NOMO-1 treated with dmso at 0.1 percent for 144 hours (cell line): ENCODE measurements at regions not wholly inside any gene's neighbourhood (a gene's known extent, or its start where the extent isn't known, plus 50 kb on each side); places are given as distances from the start of the nearest gene placed in this dataset.

ENCODE experiments used
- DNase-seq: peaks from one replicate; lab custom pipeline; 2025; ENCODE audit not compliant: unreplicated experiment; lab: John Stamatoyannopoulos, UW

DNA sequence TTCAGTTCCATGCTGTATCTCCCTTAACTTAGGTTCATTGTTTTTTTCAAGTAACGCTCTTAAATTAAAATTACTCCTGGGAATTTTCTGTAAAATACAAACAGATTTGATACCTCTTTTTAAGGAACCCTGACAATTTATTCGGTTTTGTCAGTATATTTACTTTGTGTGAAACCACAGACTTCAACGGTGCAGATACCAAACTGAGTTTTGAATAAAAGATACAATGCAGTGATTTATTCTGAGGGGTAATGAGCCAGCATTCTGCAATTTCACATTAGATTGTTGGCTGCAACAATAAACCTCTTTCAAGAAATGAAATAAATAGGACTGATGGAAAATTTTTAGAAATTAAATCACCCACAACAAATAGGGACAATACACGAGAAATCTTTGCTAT, 308.6 kb upstream of the EDIL3 start:
- DNase-seq, result no peak

DNA sequence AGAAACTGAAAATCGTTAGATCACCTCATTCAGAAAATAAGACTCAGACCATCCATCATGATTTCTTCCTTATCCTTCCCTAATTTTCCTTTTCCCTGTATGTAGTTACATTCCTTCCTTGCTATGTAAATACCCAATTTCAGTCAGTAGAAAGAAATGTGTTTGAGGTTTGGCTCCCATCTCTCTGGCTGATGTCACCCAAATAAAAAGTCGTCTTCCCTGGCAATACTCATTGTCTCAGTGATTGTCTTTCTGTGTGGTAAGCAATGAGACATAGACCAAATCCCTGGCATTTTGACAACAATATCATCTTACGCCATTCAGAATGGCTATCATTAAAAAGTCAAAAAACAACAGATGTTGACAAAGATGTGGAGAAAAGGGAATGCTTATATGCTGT, 303.9 kb upstream of the EDIL3 start:
- no peak for DNase-seq

DNA sequence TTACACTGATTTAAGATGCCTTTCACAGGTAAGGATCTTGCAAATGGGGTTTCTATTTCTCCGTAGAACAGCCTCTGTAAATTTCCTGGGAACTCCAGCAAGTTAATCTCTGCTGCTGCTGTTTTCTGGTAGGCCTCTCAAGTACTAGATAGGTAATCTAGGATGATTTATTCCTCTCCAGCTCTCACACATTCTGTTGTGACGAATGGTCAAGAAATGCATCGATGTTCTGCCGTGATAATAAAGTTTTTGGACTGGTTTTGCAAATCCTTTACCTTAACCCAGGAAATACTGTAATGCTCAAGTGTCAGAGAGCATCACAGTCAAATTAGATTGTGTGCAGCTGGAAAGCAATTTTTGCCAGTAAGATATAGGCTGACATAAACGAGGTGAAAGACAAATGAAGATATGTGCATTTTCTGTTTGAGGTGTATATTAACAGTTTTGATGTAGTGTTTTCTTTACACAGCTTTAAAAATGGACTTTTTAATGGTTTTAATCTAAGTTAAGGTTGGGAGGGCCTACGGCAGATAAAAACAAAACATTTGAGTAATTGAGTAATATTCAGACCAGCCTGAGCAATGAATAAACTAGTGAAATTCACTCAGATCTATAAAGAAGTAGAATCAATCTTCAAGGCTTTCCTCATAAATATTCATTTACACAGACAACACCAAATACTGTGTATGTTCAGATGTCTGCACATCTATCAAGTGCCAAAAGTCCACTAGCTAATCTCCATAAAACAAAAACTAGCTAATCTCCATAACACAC, 300.6 kb upstream of the EDIL3 start:
- no peak for DNase-seq

DNA sequence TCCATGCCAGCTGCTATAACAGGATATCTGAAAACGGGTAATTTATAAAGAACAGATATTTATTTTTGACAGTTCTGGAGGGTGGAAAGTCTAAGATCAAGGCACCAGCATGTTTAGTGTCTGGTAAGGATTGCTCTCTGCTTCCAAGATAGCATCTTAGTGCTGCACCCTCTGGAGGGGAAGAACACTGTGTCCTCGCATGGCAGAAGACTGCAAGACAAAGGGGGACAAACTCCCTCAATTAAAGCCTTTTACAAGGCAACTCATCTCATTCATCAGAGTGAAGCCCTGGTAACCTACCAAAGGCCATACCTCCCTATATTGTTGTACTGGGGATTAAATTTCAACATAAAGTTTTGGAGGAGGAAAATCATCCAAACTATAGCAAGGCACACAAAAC, 298.9 kb upstream of the EDIL3 start:
- no peak for DNase-seq

DNA sequence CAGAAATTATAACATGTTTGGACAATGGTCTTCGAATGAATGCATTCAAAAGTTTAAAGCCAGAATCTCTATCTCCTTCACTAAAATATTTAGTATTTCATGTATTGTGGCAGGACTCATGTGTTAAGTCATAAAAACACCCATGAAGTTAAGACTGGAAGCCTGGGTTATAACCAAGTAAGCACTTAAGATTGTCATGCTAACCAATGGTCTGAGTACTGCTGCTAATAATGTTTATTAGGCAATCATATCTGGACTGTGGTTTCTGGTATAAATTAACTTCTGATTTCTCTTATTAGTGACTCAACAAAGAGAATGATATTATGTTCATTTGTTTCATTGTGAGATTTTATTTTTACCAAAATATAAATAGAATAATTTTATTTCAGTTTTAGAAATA, 297.9 kb upstream of the EDIL3 start:
- DNase-seq, result no peak

DNA sequence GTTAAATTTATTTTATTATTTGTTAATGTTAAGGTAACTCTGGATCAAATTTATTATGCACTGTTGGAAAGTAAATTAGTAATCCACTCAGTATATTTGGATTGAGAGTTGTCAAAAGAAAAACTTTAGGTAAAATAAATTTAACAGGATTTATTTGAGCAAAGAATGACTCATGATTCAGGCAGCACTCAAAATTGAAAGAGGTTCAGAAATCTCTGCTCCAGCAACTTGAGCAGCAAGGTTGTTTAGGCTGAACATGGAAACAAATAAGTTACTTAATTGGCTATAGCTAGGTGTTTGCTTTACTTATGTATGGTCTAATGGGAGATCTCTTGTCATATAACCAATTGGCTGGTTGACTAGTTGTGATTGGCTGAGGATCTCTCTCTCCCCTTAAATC, 296.2 kb upstream of the EDIL3 start:
- no peak for DNase-seq

DNA sequence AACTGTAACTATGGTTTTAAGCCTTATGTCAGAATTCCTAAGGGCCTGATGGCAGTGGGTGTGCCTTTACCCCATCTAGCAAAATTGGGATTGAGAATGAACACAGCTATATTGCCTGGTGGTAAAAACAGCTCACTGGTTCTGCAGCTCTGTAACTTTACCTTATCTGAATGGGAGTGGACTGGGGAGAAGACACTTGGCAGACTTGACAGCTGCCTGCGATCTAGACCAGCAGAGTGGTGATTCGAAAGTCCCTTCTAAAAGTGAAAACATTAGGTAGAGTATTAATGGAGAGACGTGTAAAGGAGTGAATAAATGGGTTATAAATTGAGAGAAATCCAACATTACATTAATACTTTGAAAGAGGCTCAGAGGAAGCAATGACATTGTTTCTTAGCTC, 289.1 kb upstream of the EDIL3 start:
- DNase-seq, result no peak

DNA sequence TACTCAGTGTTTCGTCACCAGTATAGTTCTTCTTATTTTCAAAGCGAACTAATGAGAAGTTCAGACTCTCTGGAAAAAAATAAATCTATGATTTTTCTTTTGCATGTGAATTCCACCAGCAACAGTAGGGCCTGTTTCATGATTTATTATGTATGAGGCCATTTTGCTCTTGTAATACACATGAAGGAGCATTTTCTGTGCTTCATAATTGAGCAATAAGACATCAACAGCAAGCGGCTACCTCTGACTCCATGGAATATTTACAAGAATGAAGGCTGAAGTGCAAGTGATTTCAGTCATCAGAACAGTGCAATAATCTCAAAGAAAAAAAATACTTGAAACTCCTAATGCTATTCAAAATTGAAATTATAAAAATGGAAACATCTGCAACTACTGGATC, 282.9 kb upstream of the EDIL3 start:
- DNase-seq, result no peak

DNA sequence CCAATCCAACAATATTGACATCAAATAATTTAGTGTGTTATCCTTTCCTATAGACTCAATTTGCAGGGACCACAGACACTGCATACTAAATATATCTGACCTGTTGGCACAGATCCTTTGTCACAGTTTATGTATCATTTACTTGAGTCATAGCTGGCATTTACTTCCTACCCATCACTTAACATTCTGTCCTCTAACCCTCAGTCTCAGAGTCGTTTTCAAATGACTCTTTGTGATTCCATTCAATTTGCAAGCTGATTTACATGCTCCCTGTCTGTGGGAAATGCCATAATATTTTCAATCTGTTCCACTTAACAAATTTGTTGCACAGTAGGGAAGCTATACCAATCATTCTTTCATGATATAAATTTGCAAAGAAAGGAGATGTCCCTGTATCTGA, 265.7 kb upstream of the EDIL3 start:
- DNase-seq, result no peak

DNA sequence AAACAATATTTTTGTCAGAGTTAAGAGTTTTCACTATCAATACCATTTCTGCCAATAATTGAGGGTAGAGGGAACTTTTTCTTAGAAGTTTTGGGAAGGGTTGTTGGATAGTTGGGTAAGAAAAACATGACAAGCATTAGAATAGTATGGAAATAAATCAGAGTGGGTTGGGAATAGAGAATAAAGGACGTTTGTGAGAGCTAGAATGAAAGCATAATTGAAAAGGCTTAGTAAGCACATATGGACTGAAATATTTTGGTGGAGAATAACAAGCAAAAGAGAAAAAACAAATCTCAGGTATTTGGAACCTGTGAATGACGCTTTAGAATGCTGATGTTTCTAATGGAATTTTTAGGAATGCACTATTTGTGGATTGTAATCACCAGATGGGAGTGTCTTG, 262.9 kb upstream of the EDIL3 start:
- no peak for DNase-seq

DNA sequence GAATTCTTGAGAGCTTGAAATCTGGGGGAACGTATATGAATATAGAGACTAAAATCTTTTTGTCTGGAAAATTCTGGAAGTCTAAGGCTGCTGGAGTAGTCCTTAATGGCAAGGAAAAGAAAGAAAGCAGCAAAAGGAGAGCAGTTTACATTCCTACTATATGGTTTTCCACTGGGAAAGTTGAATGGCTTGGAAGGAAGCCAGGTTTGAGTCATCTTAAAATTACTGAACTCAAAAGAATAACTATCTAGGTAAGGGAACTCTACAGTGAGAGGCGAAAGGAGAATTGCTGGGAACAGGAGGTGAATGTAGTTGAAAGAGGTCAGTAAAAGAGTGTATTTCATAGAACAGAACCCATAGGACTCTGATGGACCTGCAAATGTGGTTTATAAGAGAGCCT, 258.1 kb upstream of the EDIL3 start:
- DNase-seq, result no peak

DNA sequence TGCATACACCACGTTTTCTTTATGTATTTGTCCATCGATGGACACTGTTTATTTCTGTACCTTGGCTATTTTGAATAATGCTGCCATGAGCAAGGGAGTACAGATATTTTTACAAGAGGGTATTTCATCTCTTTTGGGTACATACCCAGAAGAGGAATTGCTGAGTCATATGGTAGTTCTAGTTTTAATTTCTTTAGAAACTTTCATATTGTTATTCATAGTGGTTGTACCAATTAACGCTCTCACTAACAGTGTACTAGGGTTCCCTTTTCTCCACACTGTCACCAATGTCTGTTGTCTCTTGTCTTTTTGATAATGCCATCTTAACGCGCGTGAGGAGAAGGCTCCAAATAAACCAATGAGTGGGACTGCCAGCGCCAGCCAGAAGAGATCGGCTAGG, 257.6 kb upstream of the EDIL3 start:
- DNase-seq, result no peak

DNA sequence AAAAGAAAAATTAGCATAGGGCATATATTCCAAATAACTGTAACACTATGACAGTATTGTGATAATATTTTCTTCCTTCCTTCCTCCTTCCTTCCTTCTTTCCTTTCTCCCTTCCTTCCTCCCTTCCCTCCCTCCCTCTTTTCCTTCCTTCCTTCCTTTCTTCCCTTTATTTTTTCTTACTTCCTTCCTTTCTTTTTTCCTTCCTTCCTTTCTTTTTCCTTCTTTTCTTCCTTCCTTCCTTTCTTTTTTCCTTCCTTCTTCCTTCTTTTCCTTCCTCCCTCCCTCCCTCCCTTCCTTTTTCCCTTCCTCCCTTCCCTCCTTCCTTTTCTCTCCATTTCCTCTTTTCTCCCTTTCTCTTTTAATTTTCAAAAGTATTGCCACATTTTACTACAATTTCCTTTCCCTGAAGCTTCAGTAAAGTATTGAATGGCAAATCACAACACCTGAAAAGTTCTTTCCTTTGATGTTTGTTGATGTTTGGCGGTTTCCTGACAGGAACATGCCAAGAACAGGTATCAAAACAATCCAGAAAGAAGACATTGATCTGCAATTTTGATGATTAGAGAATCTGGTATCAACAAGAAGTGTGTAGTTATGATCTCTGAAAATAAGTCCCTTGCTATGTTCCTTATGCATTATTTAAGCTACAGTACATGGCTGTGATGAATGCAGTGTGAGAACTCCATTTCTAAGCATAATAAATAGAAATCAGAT, 253.1 kb upstream of the EDIL3 start:
- DNase-seq, result no peak

DNA sequence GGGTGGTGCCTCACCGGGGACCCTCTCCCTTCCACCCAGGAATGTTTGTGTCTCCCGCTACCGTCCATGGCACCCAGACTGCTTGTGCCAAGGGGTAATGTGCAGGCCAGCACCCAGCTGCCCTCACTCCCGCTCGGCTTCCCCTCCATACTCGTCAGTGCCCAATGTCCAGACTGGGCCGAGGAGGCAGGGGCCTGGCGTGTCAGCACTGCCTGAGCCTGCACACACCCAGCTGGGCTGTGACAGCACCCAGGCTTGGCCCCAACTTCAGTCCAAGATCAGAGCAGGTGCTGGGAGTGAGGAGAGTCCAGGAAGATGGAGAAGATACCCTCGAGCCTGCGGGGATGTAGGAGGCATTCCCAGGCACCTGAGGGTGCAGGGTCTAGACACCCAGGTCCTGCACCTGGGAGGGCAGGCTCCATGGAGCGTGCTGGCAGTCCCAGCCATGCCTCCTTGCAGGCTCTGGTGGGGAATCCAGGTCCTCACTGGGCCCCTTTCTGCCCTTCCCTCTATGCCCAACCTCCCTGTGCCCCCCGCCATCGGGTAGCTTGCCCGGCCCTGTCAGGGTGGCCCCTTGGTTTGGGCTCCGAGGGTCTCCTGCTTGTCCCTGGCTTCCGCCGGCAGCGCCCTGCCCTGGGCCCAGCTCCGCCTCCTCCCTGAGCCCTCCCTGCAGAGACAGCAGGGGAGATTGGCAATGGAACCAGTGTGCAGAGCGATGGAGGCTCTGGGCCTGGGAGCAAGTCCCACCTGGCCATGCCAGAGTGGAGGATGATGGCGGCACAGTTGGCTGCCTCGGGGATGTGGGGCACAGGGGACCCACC, 250.8 kb upstream of the EDIL3 start:
- DNase-seq, result no peak

DNA sequence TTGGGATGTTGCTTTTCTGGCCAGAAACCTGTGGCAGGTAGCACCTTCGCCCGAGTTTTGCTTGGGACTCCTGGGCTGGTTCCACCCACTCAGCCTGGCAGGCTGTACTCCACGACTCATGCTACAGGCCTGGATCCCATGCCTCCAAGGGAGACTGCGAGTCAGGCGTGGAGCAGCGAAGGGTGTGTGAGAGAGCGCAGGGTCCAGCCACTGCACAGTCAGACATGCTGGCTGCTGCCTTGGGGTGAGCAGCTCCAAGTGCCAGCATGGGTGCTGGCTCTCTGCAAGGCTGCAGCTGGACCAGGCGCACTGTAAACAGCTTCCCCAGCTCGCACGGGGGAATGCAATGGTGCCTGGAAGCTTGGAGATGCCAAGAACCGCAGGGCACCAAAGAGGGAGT, 249.6 kb upstream of the EDIL3 start:
- no peak for DNase-seq

DNA sequence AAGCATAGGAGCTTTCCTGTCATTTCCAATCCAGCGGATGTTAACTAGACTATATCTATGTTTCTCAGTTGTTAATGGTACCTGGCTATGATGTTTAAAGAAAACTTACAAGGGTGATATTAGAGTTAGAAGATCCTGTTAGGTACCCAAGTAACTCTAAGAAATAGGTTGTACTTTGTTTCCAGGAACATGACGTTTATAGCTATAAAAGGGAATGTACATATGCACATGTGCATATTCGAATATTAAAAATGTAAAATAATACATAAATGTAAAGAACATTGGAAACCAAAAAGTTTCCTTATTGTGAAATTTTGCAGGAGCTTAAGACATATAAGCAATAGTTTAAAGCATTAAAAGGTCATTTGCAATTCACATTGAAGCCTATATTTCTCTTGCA, 247.7 kb upstream of the EDIL3 start:
- DNase-seq, result no peak

DNA sequence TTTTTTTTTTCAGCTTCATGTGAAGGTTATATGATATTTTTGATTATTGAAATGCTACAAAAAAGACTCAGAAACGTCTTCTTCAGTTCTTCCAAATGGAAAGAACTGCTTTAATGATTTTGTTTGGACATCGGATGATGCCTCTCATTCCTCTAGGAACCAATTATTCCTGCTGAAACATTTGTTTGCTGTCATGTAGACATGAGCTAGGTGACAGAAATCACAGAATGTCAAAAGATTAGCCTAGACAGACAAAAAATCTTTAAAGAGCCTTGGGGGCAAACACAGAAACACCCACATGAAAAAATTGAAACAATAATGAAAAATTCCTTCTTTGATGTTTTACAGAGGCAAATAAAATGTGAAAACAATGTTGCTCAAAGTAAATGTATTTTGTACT, 244.2 kb upstream of the EDIL3 start:
- no peak for DNase-seq

DNA sequence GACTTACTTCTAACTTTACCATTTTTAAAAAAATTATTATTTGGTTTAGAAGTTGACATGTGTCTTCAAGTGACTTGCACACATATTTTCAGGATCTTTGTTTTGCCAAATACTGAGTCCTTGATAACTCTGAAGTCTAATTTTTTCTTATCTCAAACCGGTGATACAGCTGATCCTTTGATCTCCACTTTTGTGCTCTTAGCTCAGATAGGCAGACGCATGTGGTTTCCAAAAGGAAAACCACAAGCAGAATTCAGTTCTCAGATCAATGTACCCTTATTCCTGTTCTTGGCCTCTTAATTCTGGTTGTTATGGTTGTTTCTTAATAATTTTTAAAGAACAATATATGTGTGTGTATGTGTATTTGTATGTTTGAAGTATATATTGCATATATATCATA, 238.3 kb upstream of the EDIL3 start:
- DNase-seq, result no peak

DNA sequence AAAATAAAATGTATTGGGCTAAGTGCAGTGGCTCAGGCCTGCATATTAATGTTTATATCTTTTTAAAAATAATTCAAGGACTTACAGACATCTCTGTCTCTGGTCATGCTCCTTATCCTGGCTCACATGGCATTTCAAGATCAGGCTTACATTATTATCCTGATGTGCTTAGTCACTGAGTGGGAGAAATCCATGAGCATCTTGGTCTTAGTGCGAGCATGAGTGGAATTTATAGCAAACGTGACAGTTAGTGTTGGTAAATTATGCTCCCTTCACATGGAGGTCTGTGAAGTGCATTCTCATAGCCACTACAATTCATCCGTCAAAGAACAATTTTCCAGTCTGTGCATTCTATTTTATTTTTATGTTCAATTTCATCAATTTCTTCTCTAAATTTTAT, 237.8 kb upstream of the EDIL3 start:
- no peak for DNase-seq

DNA sequence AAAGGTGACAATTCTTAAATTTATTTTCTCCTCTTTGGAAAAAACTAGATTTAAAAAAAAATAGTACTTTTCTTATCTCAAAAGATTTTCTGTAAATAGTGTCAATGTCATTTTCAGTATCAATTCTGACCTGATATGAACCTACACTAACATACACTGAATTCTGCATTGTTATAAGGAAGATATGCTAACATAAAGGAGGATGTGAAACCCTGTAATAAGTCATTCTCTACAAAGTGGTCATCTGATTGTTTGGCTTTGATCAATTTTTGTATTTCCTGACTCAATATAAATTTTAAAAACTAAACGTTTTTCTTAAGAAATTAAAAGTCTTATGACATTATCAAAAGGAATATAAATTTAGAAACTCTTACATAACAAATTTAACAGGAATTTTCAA, 233.6 kb upstream of the EDIL3 start:
- DNase-seq, result no peak

DNA sequence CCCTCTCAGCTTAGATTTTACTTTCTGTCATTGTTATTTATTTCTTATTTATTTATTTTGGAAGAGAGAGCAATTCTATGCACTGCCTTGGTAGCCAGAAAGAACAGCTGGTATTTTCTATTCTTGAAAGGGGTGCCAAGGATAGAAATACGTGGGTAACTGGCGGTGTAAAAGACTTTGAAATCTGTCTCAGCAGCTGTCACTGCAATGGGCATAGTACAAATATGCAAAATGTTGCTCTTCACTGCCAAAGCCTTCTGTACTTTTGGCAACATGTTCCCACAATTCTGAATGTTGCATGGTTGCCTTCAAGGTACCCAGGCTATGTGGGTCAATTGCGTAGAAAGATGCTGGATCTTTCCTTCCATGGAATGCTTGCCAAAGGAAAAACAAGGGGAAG, 230.2 kb upstream of the EDIL3 start:
- DNase-seq, result no peak

DNA sequence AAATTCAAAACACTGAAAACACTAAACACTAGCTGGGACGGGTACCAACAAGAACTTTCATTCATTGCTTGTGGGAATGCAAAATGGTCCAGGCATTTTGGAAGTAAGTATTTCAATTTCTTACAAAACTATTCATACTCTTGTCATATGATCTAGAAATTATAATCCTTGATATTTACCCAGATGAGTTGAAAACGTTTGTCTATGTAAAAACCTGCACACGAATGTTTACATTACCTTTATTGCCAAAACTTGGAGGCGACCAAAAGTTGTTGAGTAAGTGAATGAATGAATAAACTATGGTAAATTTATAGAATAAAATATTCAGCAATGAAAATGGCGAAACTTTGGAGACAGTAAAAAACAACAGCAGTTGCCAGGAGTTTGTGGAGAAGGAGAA, 222.1 kb upstream of the EDIL3 start:
- DNase-seq, result no peak
